ENCODE measurements at regions not wholly inside any gene's neighbourhood (a gene's known extent, or its start where the extent isn't known, plus 50 kb on each side); places are given as distances from the start of the nearest gene placed in this dataset.

GRCh38 chr13:34678154-34678553 is 263.9 kb upstream of the NBEA start:
- no peaks in the 10 kb centered on the region for H3K4me1 ChIP-seq (ENCODE audit: control insufficient read depth in 1 of 2, insufficient read depth in 2 of 2, low read length in 2 of 2)
- no peaks in the 10 kb centered on the region for H3K27me3 ChIP-seq (ENCODE audit: control insufficient read depth in 1 of 2, insufficient read depth in 2 of 2, low read length in 2 of 2)
- H3K36me3 ChIP-seq (ENCODE audit: control insufficient read depth in 1 of 2, insufficient read depth in 2 of 2, low read length in 2 of 2) = no peaks in the 10 kb centered on the region
- no peak overlapping the region for H3K27ac ChIP-seq (ENCODE audit: low read depth, low read length)
- H3K9me3 ChIP-seq (ENCODE audit: control insufficient read depth in 1 of 2, low read length in 2 of 2) = no peaks in the 10 kb centered on the region
- H3K4me3 ChIP-seq (ENCODE audit: low read depth in 1 of 2, low read length in 2 of 2) = no peak overlapping the region
- H3K9ac ChIP-seq (ENCODE audit: low read depth in 1 of 2, low read length in 2 of 2) = no peak overlapping the region

DNA sequence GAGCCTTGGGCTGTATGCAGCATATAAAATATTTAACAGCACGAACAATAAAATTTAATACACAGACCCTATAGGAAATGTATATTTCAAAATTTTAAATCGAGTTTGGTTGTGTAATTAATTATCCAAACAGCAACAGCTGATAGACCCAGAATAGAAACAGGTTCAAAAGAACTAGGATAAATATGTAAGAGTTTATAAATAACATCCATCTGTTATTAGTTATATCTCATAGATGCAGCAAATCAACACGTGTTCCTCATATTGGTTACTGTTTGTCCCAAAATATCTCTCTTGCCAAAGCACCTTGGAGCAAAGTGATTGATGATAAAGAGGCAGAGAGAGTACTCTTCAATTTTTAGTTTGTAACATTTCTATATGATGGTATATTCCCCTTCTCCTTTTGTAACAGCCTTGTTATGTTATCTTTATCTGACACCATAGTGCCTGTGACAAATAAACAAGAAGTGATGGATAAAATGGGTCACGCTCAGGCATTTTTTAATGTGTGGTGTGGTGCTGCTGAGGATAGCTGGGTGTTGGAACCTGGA is 260.6 kb upstream of the NBEA start:
- no peaks in the 10 kb centered on the region for H3K9me3 ChIP-seq (ENCODE audit: control insufficient read depth in 1 of 2, low read length in 2 of 2)
- H3K27ac ChIP-seq (ENCODE audit: low read depth, low read length) = no peak overlapping the region
- H3K9ac ChIP-seq (ENCODE audit: low read depth in 1 of 2, low read length in 2 of 2) = no peak overlapping the region
- no peaks in the 10 kb centered on the region for H3K4me1 ChIP-seq (ENCODE audit: control insufficient read depth in 1 of 2, insufficient read depth in 2 of 2, low read length in 2 of 2)
- no peak overlapping the region for H3K4me3 ChIP-seq (ENCODE audit: low read depth in 1 of 2, low read length in 2 of 2)
- no peaks in the 10 kb centered on the region for H3K27me3 ChIP-seq (ENCODE audit: control insufficient read depth in 1 of 2, insufficient read depth in 2 of 2, low read length in 2 of 2)
- H3K36me3 ChIP-seq (ENCODE audit: control insufficient read depth in 1 of 2, insufficient read depth in 2 of 2, low read length in 2 of 2) = no peaks in the 10 kb centered on the region

DNA sequence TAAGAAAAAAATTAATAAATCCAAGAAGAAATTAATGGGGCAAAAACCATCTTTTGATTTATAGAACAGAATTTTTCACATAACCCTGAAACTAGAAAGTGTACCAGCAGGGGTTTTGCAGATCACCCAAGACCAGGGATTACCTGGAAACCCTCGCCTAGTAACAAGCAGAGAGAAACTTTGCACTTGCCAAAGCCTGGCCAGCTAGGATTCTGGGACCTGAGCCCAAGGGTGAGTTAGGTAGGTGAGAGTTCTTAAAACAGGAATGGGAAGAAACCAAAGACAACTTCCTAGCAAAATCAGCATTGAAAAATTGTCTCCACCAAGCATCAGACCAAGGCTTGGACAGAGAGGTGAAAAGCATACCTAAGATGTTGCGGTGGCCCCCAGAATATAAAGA is 247.0 kb upstream of the NBEA start:
- Histone ChIP-seq H3K27me3 (ENCODE audit: control insufficient read depth in 1 of 2, insufficient read depth in 2 of 2, low read length in 2 of 2) (no peaks in the 10 kb centered on the region), H3K9me3 (ENCODE audit: control insufficient read depth in 1 of 2, low read length in 2 of 2) (no peaks in the 10 kb centered on the region), H3K36me3 (ENCODE audit: control insufficient read depth in 1 of 2, insufficient read depth in 2 of 2, low read length in 2 of 2) (no peaks in the 10 kb centered on the region), H3K27ac (ENCODE audit: low read depth, low read length) (no peak overlapping the region), H3K4me3 (ENCODE audit: low read depth in 1 of 2, low read length in 2 of 2) (no peak overlapping the region), H3K9ac (ENCODE audit: low read depth in 1 of 2, low read length in 2 of 2) (no peak overlapping the region), H3K4me1 (ENCODE audit: control insufficient read depth in 1 of 2, insufficient read depth in 2 of 2, low read length in 2 of 2) (no peaks in the 10 kb centered on the region)

- H3K27ac ChIP-seq (ENCODE audit: low read depth, low read length) = no peak overlapping the region
- H3K4me3 ChIP-seq (ENCODE audit: low read depth in 1 of 2, low read length in 2 of 2) = no peak overlapping the region
- H3K9me3 ChIP-seq (ENCODE audit: control insufficient read depth in 1 of 2, low read length in 2 of 2) = no peaks in the 10 kb centered on the region
- H3K27me3 ChIP-seq (ENCODE audit: control insufficient read depth in 1 of 2, insufficient read depth in 2 of 2, low read length in 2 of 2) = no peaks in the 10 kb centered on the region
- H3K36me3 ChIP-seq (ENCODE audit: control insufficient read depth in 1 of 2, insufficient read depth in 2 of 2, low read length in 2 of 2) = no peaks in the 10 kb centered on the region
- no peak overlapping the region for H3K9ac ChIP-seq (ENCODE audit: low read depth in 1 of 2, low read length in 2 of 2)
- H3K4me1 ChIP-seq (ENCODE audit: control insufficient read depth in 1 of 2, insufficient read depth in 2 of 2, low read length in 2 of 2) = no peaks in the 10 kb centered on the region
Measured at GRCh38 chr13:34696296-34696695, 245.8 kb upstream of the NBEA start.

GRCh38 chr13:34696741-34697140 is 245.3 kb upstream of the NBEA start:
- H3K4me3 ChIP-seq (ENCODE audit: low read depth in 1 of 2, low read length in 2 of 2) = no peak overlapping the region
- H3K36me3 ChIP-seq (ENCODE audit: control insufficient read depth in 1 of 2, insufficient read depth in 2 of 2, low read length in 2 of 2) = no peaks in the 10 kb centered on the region
- H3K4me1 ChIP-seq (ENCODE audit: control insufficient read depth in 1 of 2, insufficient read depth in 2 of 2, low read length in 2 of 2) = no peaks in the 10 kb centered on the region
- no peak overlapping the region for H3K27ac ChIP-seq (ENCODE audit: low read depth, low read length)
- H3K9me3 ChIP-seq (ENCODE audit: control insufficient read depth in 1 of 2, low read length in 2 of 2) = no peaks in the 10 kb centered on the region
- no peaks in the 10 kb centered on the region for H3K27me3 ChIP-seq (ENCODE audit: control insufficient read depth in 1 of 2, insufficient read depth in 2 of 2, low read length in 2 of 2)
- H3K9ac ChIP-seq (ENCODE audit: low read depth in 1 of 2, low read length in 2 of 2) = no peak overlapping the region

DNA sequence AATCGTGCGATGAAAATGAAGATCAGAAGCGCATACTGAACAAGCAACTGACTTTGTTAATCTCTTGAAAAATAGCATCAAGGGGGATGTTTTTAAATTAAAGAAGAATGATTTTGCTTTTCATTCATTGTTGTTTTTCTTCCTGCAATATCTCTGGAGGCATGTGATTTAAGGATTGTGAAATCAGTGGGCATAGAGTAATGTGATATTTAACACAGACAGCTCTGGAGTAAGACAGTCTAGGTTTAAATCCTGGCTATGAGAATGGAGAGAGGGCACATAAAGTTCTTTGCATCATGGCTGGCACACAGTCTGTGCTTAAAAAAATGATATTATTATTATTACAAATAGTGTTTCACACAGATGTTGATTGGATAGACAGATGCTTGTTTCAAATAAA is 243.1 kb upstream of the NBEA start:
- Histone ChIP-seq H3K9ac (ENCODE audit: low read depth in 1 of 2, low read length in 2 of 2) (no peak overlapping the region), H3K9me3 (ENCODE audit: control insufficient read depth in 1 of 2, low read length in 2 of 2) (no peaks in the 10 kb centered on the region), H3K4me3 (ENCODE audit: low read depth in 1 of 2, low read length in 2 of 2) (no peak overlapping the region), H3K36me3 (ENCODE audit: control insufficient read depth in 1 of 2, insufficient read depth in 2 of 2, low read length in 2 of 2) (no peaks in the 10 kb centered on the region), H3K4me1 (ENCODE audit: control insufficient read depth in 1 of 2, insufficient read depth in 2 of 2, low read length in 2 of 2) (no peaks in the 10 kb centered on the region), H3K27me3 (ENCODE audit: control insufficient read depth in 1 of 2, insufficient read depth in 2 of 2, low read length in 2 of 2) (no peaks in the 10 kb centered on the region), H3K27ac (ENCODE audit: low read depth, low read length) (no peak overlapping the region)

DNA sequence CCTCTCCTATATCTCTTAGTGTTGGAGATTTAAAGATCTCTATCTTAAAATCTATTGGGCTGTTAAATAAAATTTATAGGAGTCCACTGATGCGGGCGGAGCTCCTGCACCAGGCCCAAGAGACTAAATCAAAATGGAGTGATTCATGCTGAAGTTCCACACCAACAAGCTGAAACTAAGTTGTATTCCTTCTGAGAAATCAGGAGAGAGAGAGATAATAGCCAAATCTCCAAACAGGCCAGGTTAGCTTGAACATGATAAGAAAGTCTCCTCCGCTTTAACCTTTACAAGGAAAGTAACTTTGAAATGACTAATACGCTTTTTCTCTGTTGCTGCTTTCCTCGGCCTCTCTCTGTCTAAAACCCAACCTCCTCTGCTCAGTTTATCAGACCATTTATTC is 241.9 kb upstream of the NBEA start:
- Histone ChIP-seq H3K4me1 (ENCODE audit: control insufficient read depth in 1 of 2, insufficient read depth in 2 of 2, low read length in 2 of 2) (no peaks in the 10 kb centered on the region), H3K27ac (ENCODE audit: low read depth, low read length) (no peak overlapping the region), H3K27me3 (ENCODE audit: control insufficient read depth in 1 of 2, insufficient read depth in 2 of 2, low read length in 2 of 2) (no peaks in the 10 kb centered on the region), H3K36me3 (ENCODE audit: control insufficient read depth in 1 of 2, insufficient read depth in 2 of 2, low read length in 2 of 2) (no peaks in the 10 kb centered on the region), H3K4me3 (ENCODE audit: low read depth in 1 of 2, low read length in 2 of 2) (no peak overlapping the region), H3K9me3 (ENCODE audit: control insufficient read depth in 1 of 2, low read length in 2 of 2) (no peaks in the 10 kb centered on the region), H3K9ac (ENCODE audit: low read depth in 1 of 2, low read length in 2 of 2) (no peak overlapping the region)

- Histone ChIP-seq H3K27me3 (ENCODE audit: control insufficient read depth in 1 of 2, insufficient read depth in 2 of 2, low read length in 2 of 2) (no peaks in the 10 kb centered on the region), H3K36me3 (ENCODE audit: control insufficient read depth in 1 of 2, insufficient read depth in 2 of 2, low read length in 2 of 2) (no peaks in the 10 kb centered on the region), H3K27ac (ENCODE audit: low read depth, low read length) (no peak overlapping the region), H3K9ac (ENCODE audit: low read depth in 1 of 2, low read length in 2 of 2) (no peak overlapping the region), H3K4me3 (ENCODE audit: low read depth in 1 of 2, low read length in 2 of 2) (no peak overlapping the region), H3K4me1 (ENCODE audit: control insufficient read depth in 1 of 2, insufficient read depth in 2 of 2, low read length in 2 of 2) (no peaks in the 10 kb centered on the region), H3K9me3 (ENCODE audit: control insufficient read depth in 1 of 2, low read length in 2 of 2) (no peaks in the 10 kb centered on the region)
Measured at GRCh38 chr13:34701919-34702318, 240.2 kb upstream of the NBEA start.

DNA sequence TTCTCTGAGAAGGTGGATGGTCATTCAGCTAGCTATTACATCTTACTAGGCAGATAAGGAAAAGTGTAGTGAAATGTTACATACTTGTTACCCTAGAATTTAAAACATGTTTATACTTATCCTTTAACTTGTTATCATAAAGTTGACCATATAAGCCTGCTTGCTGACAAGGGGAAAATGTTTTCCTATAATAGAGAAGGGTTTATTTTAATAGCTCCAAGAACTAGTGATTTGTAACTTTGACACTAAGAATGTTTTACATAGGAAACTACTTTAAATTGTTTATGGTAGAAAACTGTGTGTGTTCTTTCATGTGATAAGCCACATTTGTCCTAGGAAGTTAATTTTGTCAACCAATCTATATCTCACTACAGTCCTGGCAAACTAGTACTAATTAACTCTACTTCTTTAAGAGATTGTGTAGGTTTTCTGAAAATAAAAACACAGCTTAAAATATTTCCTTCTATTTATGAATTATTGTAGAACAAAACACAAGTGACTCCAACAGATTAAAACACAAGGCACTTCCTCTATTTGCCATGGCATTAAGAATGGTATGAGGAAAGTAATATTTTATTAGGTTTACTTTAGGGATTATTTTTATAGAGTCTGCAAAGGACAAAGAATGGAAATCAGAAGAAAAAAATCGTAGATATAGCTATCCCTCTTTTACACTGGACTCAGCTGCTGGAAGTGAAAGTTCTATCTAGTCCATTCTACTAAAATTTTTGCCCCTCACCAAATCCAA is 233.3 kb upstream of the NBEA start:
- no peaks in the 10 kb centered on the region for H3K9me3 ChIP-seq (ENCODE audit: control insufficient read depth in 1 of 2, low read length in 2 of 2)
- no peaks in the 10 kb centered on the region for H3K36me3 ChIP-seq (ENCODE audit: control insufficient read depth in 1 of 2, insufficient read depth in 2 of 2, low read length in 2 of 2)
- H3K4me3 ChIP-seq (ENCODE audit: low read depth in 1 of 2, low read length in 2 of 2) = no peak overlapping the region
- H3K4me1 ChIP-seq (ENCODE audit: control insufficient read depth in 1 of 2, insufficient read depth in 2 of 2, low read length in 2 of 2) = no peaks in the 10 kb centered on the region
- H3K27ac ChIP-seq (ENCODE audit: low read depth, low read length) = no peak overlapping the region
- H3K9ac ChIP-seq (ENCODE audit: low read depth in 1 of 2, low read length in 2 of 2) = no peak overlapping the region
- H3K27me3 ChIP-seq (ENCODE audit: control insufficient read depth in 1 of 2, insufficient read depth in 2 of 2, low read length in 2 of 2) = no peaks in the 10 kb centered on the region

DNA sequence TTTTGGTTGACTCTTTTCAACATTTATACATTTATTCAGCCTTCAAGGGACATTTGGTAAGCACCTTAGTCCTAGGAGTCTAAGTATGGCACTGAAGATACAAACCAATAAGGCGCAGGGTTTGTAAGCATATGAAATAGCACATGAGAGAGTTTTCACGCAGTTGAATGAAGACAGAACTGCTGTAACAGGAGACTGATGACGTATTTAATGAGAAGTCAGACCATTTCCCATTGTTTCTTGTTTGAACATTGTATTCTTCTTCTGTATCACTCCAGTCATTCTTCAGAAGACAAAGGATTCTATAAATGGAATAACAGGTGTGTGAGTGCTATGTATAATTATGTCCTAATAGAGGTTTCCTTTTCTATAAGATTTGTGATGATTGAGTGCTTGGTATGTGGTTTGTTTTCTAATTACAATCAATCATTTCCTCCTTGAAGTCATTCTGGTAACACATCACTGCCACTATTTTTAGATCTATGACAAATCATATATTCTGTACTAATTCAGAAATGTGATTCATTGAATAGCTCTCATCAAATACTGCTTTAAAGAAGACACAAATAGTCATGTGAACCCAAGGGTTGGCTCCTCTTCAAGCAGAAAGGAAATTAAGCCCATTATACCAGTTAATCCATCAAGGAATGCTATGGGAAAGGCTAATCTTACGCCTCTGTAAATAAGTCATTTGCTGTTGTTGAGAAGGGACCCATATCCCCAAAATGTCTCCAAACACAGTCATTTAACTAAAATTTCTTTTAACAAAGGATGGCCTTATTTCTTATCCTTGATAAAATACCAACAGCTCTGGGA is 222.8 kb upstream of the NBEA start:
- H3K9ac ChIP-seq (ENCODE audit: low read depth in 1 of 2, low read length in 2 of 2) = no peak overlapping the region
- no peak overlapping the region for H3K27ac ChIP-seq (ENCODE audit: low read depth, low read length)
- H3K9me3 ChIP-seq (ENCODE audit: control insufficient read depth in 1 of 2, low read length in 2 of 2) = no peaks in the 10 kb centered on the region
- no peaks in the 10 kb centered on the region for H3K4me1 ChIP-seq (ENCODE audit: control insufficient read depth in 1 of 2, insufficient read depth in 2 of 2, low read length in 2 of 2)
- no peaks in the 10 kb centered on the region for H3K36me3 ChIP-seq (ENCODE audit: control insufficient read depth in 1 of 2, insufficient read depth in 2 of 2, low read length in 2 of 2)
- H3K27me3 ChIP-seq (ENCODE audit: control insufficient read depth in 1 of 2, insufficient read depth in 2 of 2, low read length in 2 of 2) = no peaks in the 10 kb centered on the region
- no peak overlapping the region for H3K4me3 ChIP-seq (ENCODE audit: low read depth in 1 of 2, low read length in 2 of 2)

All from duodenal mucosa (tissue), 2 donors.